Naive thymus-derived CD4-positive, alpha-beta T cell (primary cell): ENCODE measurements at regions not wholly inside any gene's neighbourhood (a gene's known extent, or its start where the extent isn't known, plus 50 kb on each side); places are given as distances from the start of the nearest gene placed in this dataset.

Source experiments
- ATAC-seq: fragments of 150-1000 bp; cut with Tn5 transposase; 2 replicates; pipeline ENCODE4 v1.10.0; 2021; ENCODE audit warnings: mild to moderate bottlenecking, moderate library complexity
- CTCF ChIA-PET: fragments of 350-600 bp; sonication (Branson Sonifier 250); formaldehyde crosslinking; loops from one replicate; lab custom pipeline; 2021; ENCODE audit warnings: antibody characterized with exemption; lab: Charles Lee
- POLR2A ChIA-PET: fragments of 350-600 bp; sonication (Branson Sonifier 250); formaldehyde crosslinking; loops from one replicate; lab custom pipeline; 2021; ENCODE audit warnings: antibody characterized with exemption, inconsistent platforms; lab: Charles Lee
- DNase-seq, 9 donors: peaks; one replicate each; pipeline versions ENCODE4 v3.0.0 to v3.0.0-alpha.2; 2020 to 2022; ENCODE audit warnings: mixed read lengths in 1 of 9
- H3K27ac ChIP-seq: one replicate; pipeline ENCODE4 v1.7.0; 2013; ENCODE audit warnings: mild to moderate bottlenecking, low read depth, low read length, moderate library complexity
- H3K27me3 ChIP-seq, 2 donors: one replicate each; pipeline ENCODE4 v1.7.0; 2013; ENCODE audit warnings: low read length in 2 of 2, mild to moderate bottlenecking in 2 of 2, moderate library complexity in 2 of 2; ENCODE audit not compliant: control insufficient read depth in 2 of 2, insufficient read depth in 2 of 2
- H3K36me3 ChIP-seq, 3 experiments: 1 replicate in 2 of 3; 2 replicates in 1 of 3; pipeline ENCODE4 v1.7.0; 2013; ENCODE audit warnings: low read length in 3 of 3, mild to moderate bottlenecking in 3 of 3, moderate library complexity in 1 of 3; ENCODE audit not compliant: insufficient read depth in 3 of 3, control insufficient read depth in 2 of 3
- H3K4me1 ChIP-seq, 2 donors: one replicate each; pipeline ENCODE4 v1.7.0; 2013; ENCODE audit warnings: low read length in 2 of 2, mild to moderate bottlenecking in 2 of 2, moderate library complexity in 1 of 2; ENCODE audit not compliant: control insufficient read depth in 2 of 2, insufficient read depth in 2 of 2
- H3K4me3 ChIP-seq: 2 replicates; pipeline ENCODE4 v1.7.0; 2013; ENCODE audit warnings: mild to moderate bottlenecking, low read length
- H3K9me3 ChIP-seq, 3 experiments: 1 replicate in 2 of 3; 2 replicates in 1 of 3; pipeline ENCODE4 v1.7.0; 2013; ENCODE audit warnings: low read length in 3 of 3; ENCODE audit not compliant: control insufficient read depth in 2 of 3
- H3K27ac Mint-ChIP-seq, 9 donors: one replicate each; pipeline ENCODE4 v1.8.0; 2020 to 2022; ENCODE audit warnings: mixed read lengths in 9 of 9, mild to moderate bottlenecking in 8 of 9, moderate library complexity in 5 of 9, inconsistent platforms in 2 of 9
- H3K27me3 Mint-ChIP-seq, 5 donors: one replicate each; pipeline ENCODE4 v1.8.0; 2021 to 2022; ENCODE audit warnings: mixed read lengths in 5 of 5, mild to moderate bottlenecking in 1 of 5
- H3K36me3 Mint-ChIP-seq, 5 donors: one replicate each; pipeline ENCODE4 v1.8.0; 2020 to 2022; ENCODE audit warnings: mixed read lengths in 5 of 5, mild to moderate bottlenecking in 3 of 5, inconsistent platforms in 1 of 5
- H3K4me1 Mint-ChIP-seq, 7 donors: one replicate each; pipeline ENCODE4 v1.8.0; 2020 to 2022; ENCODE audit warnings: mixed read lengths in 7 of 7, mild to moderate bottlenecking in 3 of 7, inconsistent platforms in 1 of 7
- H3K4me3 Mint-ChIP-seq, 10 donors: one replicate each; pipeline ENCODE4 v1.8.0; 2020 to 2022; ENCODE audit warnings: mild to moderate bottlenecking in 10 of 10, mixed read lengths in 10 of 10, moderate library complexity in 6 of 10, inconsistent platforms in 2 of 10
- H3K9me3 Mint-ChIP-seq, 11 donors: one replicate each; pipeline ENCODE4 v1.8.0; 2020 to 2022; ENCODE audit warnings: mixed read lengths in 11 of 11, mild to moderate bottlenecking in 4 of 11, inconsistent platforms in 1 of 11, moderate library complexity in 1 of 11
- intact Hi-C, 2 donors: fragments of 100-400 bp; cut with micrococcal nuclease; formaldehyde crosslinking; loops; one replicate each; pipeline ENCODE4 v1.15.1; 2023

DNA sequence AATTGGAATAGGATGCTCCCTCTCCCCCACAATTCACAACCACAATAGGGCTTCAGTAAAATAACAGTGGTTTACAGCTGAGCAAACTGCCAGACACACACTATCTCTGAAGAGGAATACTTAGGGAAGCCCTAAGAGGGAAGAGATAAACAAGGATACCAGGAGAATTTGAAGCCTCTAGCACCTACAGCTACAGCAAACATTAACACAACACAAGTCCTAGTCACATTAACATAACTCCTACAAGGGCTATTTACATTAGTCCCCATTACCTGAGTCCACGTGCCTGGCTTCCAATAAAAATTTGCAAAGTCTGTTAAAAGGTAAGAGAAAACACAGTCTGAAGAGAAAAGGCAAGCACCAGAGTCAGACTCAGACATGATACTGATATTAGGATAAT, 346.9 kb upstream of the CDIN1 start:
- peaks cover 0 to 16% (median 4%) of the 10 kb centered on the region in 11 donors for H3K9me3 Mint-ChIP-seq

GRCh38 chr15:36234743-36235142, 344.7 kb upstream of the CDIN1 start:
- POLR2A ChIA-PET, result no interaction called here
- DNase-seq (no peak), ATAC-seq (no peak)
- Mint-ChIP-seq H3K27ac (no peak overlapping the region), H3K27me3 (peaks cover 0 to 4% (median 0%) of the 10 kb centered on the region in 5 donors), H3K9me3 (peaks cover 0 to 16% (median 4%) of the 10 kb centered on the region in 11 donors), H3K36me3 (no peaks in the 10 kb centered on the region), H3K4me1 (no peaks in the 10 kb centered on the region), H3K4me3 (no peak overlapping the region)
- H3K9me3 ChIP-seq, result no peaks in the 10 kb centered on the region
- no peaks in the 10 kb centered on the region for H3K27me3 ChIP-seq
- H3K27ac ChIP-seq, result no peak overlapping the region
- H3K4me1 ChIP-seq, result no peaks in the 10 kb centered on the region
- CTCF ChIA-PET, result no interaction called here
- H3K4me3 ChIP-seq, result no peak overlapping the region
- intact Hi-C loops, result no loop called here
- no peaks in the 10 kb centered on the region for H3K36me3 ChIP-seq

More for the DNA sequence above, 346.9 kb upstream of the CDIN1 start:
- H3K36me3 Mint-ChIP-seq, result no peaks in the 10 kb centered on the region
- no peaks in the 10 kb centered on the region for H3K36me3 ChIP-seq
- H3K4me1 Mint-ChIP-seq, result no peaks in the 10 kb centered on the region
- H3K4me1 ChIP-seq, result no peaks in the 10 kb centered on the region
- no peaks in the 10 kb centered on the region for H3K9me3 ChIP-seq
- H3K4me3 ChIP-seq, result no peak overlapping the region
- intact Hi-C loops, result no loop called here
- H3K27ac Mint-ChIP-seq, result no peak overlapping the region
- DNase-seq (no peak), ATAC-seq (no peak)
- H3K4me3 Mint-ChIP-seq, result no peak overlapping the region
- peaks cover 0 to 4% (median 0%) of the 10 kb centered on the region in 5 donors for H3K27me3 Mint-ChIP-seq
- no peaks in the 10 kb centered on the region for H3K27me3 ChIP-seq
- POLR2A ChIA-PET, result no interaction called here
- CTCF ChIA-PET, result no interaction called here
- H3K27ac ChIP-seq, result no peak overlapping the region

DNA sequence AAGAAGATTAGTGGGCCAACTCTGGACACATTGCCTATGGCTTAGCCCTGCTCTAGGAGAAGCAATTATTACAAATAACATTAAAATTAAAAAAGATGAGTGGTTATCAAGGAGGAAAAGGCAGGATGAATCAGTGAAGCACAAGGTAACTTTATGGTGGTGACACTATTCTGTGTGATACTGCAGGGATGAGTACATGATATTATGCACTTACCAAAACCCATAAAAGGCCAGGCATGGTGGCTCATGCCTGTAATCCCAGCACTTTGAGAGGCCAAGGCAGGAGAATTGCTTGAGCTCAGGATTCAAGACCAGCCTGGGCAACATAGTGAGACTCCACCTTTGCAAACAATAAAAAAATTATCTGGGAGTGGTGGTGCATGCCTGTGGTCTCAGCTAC, 344.3 kb upstream of the CDIN1 start:
- Mint-ChIP-seq H3K36me3 (no peaks in the 10 kb centered on the region), H3K27me3 (peaks cover 0 to 4% (median 0%) of the 10 kb centered on the region in 5 donors), H3K4me1 (no peaks in the 10 kb centered on the region), H3K9me3 (peaks cover 0 to 16% (median 4%) of the 10 kb centered on the region in 11 donors), H3K4me3 (no peak overlapping the region), H3K27ac (no peak overlapping the region)
- intact Hi-C loops, result no loop called here
- Histone ChIP-seq H3K27ac (no peak overlapping the region), H3K36me3 (no peaks in the 10 kb centered on the region), H3K9me3 (no peaks in the 10 kb centered on the region), H3K27me3 (no peaks in the 10 kb centered on the region), H3K4me1 (no peaks in the 10 kb centered on the region), H3K4me3 (no peak overlapping the region)
- CTCF ChIA-PET, result no interaction called here
- POLR2A ChIA-PET, result no interaction called here
- no peak for DNase-seq
- no peak for ATAC-seq

- no peaks in the 10 kb centered on the region for H3K36me3 Mint-ChIP-seq
- intact Hi-C loops, result no loop called here
- H3K9me3 ChIP-seq, result no peaks in the 10 kb centered on the region
Observed at GRCh38 chr15:36239509-36239908, 339.9 kb upstream of the CDIN1 start.

GRCh38 chr15:36251450-36251849, 328.0 kb upstream of the CDIN1 start:
- H3K36me3 Mint-ChIP-seq, result no peaks in the 10 kb centered on the region
- DNase-seq (no peak), ATAC-seq (no peak)
- H3K4me1 Mint-ChIP-seq, result no peaks in the 10 kb centered on the region
- no peak overlapping the region for H3K27ac ChIP-seq
- CTCF ChIA-PET, result no interaction called here
- H3K27ac Mint-ChIP-seq, result no peak overlapping the region
- no peak overlapping the region for H3K4me3 ChIP-seq
- no peaks in the 10 kb centered on the region for H3K27me3 ChIP-seq
- no peaks in the 10 kb centered on the region for H3K27me3 Mint-ChIP-seq
- intact Hi-C loops, result no loop called here
- H3K9me3 Mint-ChIP-seq, result peaks cover 0 to 4% (median under 1%) of the 10 kb centered on the region in 11 donors
- H3K9me3 ChIP-seq, result no peaks in the 10 kb centered on the region
- POLR2A ChIA-PET, result no interaction called here
- no peak overlapping the region for H3K4me3 Mint-ChIP-seq
- H3K36me3 ChIP-seq, result no peaks in the 10 kb centered on the region
- H3K4me1 ChIP-seq, result no peaks in the 10 kb centered on the region

More at GRCh38 chr15:36239509-36239908, 339.9 kb upstream of the CDIN1 start:
- ChIA-PET CTCF (no interaction called here), POLR2A (no interaction called here)
- H3K27me3 ChIP-seq, result no peaks in the 10 kb centered on the region
- H3K4me3 Mint-ChIP-seq, result no peak overlapping the region
- DNase-seq, result no peak
- H3K4me3 ChIP-seq, result no peak overlapping the region
- no peak overlapping the region for H3K27ac ChIP-seq
- no peak for ATAC-seq
- H3K9me3 Mint-ChIP-seq, result peaks cover 0 to 12% (median 6%) of the 10 kb centered on the region in 11 donors
- no peaks in the 10 kb centered on the region for H3K4me1 Mint-ChIP-seq
- no peak overlapping the region for H3K27ac Mint-ChIP-seq
- no peaks in the 10 kb centered on the region for H3K36me3 ChIP-seq
- peaks cover 0 to 4% (median 0%) of the 10 kb centered on the region in 5 donors for H3K27me3 Mint-ChIP-seq
- no peaks in the 10 kb centered on the region for H3K4me1 ChIP-seq

DNA sequence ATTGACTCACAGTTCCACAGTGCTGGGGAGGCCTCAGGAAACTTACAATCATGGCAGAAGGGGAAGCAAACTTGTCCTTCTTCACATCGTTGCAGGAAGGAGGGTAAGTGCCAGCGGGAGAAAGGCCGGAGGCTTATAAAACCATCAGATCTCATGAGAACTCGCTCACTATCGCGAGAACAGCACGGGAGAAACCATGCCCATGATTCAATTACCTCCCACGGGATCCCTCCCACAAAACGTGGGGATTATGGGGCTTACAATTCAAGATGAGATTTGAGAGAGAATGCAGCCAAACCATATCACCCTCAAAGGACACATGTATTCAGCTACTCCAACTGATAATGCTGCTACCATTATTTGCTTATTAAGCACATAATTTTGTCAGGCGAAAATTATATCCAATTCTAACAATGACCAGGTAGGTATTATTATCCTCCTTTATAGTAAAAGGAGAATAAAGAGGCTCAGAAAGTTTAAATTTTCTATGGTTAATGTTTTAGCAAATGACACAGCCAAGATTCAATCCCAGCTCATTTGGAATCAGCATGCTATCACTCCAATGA, 327.2 kb upstream of the CDIN1 start:
- no peaks in the 10 kb centered on the region for H3K4me1 ChIP-seq
- peaks cover 0 to 3% (median 0%) of the 10 kb centered on the region in 5 donors for H3K27me3 Mint-ChIP-seq
- POLR2A ChIA-PET, result interaction anchor here (0.6 kb wide), 1 partner anchor 24 kb away, joined by 3 read pairs; no protein-coding TSS in a partner anchor
- no peak overlapping the region for H3K27ac ChIP-seq
- H3K4me1 Mint-ChIP-seq, result no peaks in the 10 kb centered on the region
- no peak overlapping the region for H3K27ac Mint-ChIP-seq
- peaks cover 0 to 3% (median 0%) of the 10 kb centered on the region in 11 donors for H3K9me3 Mint-ChIP-seq
- no peak overlapping the region for H3K4me3 ChIP-seq
- H3K36me3 Mint-ChIP-seq, result peaks cover 0 to under 1% (median 0%) of the 10 kb centered on the region in 5 donors
- intact Hi-C loops, result no loop called here
- no peak for DNase-seq
- H3K9me3 ChIP-seq, result no peaks in the 10 kb centered on the region
- no peaks in the 10 kb centered on the region for H3K27me3 ChIP-seq
- no peak overlapping the region for H3K4me3 Mint-ChIP-seq
- H3K36me3 ChIP-seq, result no peaks in the 10 kb centered on the region
- ATAC-seq, result no peak
- CTCF ChIA-PET, result no interaction called here

GRCh38 chr15:36254426-36254825, 325.0 kb upstream of the CDIN1 start:
- CTCF ChIA-PET, result no interaction called here
- Mint-ChIP-seq H3K4me1 (no peaks in the 10 kb centered on the region), H3K4me3 (no peak overlapping the region), H3K9me3 (peaks cover 0 to 5% (median 0%) of the 10 kb centered on the region in 11 donors), H3K27me3 (peaks cover 0 to 7% (median 0%) of the 10 kb centered on the region in 5 donors), H3K27ac (no peak overlapping the region), H3K36me3 (peaks cover 0 to 3% (median 0%) of the 10 kb centered on the region in 5 donors)
- DNase-seq (no peak), ATAC-seq (no peak)
- intact Hi-C loops, result no loop called here
- Histone ChIP-seq H3K9me3 (no peaks in the 10 kb centered on the region), H3K27me3 (no peaks in the 10 kb centered on the region), H3K4me1 (no peaks in the 10 kb centered on the region), H3K27ac (no peak overlapping the region), H3K4me3 (no peak overlapping the region), H3K36me3 (no peaks in the 10 kb centered on the region)
- POLR2A ChIA-PET, result no interaction called here
